K562 (cell line): ENCODE measurements at regions not wholly inside any gene's neighbourhood (a gene's known extent, or its start where the extent isn't known, plus 50 kb on each side); places are given as distances from the start of the nearest gene placed in this dataset.

Experiments used
- ATAC-seq: fragments of 200-7000 bp; cut with Tn5 transposase; 3 replicates; pipeline ENCODE4 v1.9.1; 2020; ENCODE audit warnings: moderate library complexity
- BruUV-seq: library from RNA; stranded (reverse); fragments of 400-500 nt; replicated peaks from 2 replicates; lab custom pipeline; 2021; lab: Mats Ljungman, UMichigan
- CTCF ChIA-PET: fragments of 300-600 bp; formaldehyde crosslinking; extraction: SDS; loops from one replicate; lab custom pipeline; 2021; ENCODE audit warnings: low intra/inter-chr PET ratio; lab: Yijun Ruan, JAX
- POLR2A ChIA-PET: fragments of 300-600, 350-650 bp; sonication (Branson Sonifier 250); formaldehyde crosslinking; extraction: SDS; loops from one replicate; lab custom pipeline; 2021; ENCODE audit warnings: antibody characterized with exemption, inconsistent platforms; lab: Yijun Ruan, JAX
- DNase-seq, 4 experiments: peaks; one replicate each; pipeline versions ENCODE4 v3.0.0 to v3.0.0-alpha.2; 2011 to 2018; ENCODE audit warnings: low spot score in 3 of 4, mixed read lengths in 3 of 4; ENCODE audit errors: extremely low read depth in 1 of 4
- FAIRE-seq: peaks from 2 replicates; lab custom pipeline; 2011; peaks lifted over from hg19 to GRCh38; lab: Jason Lieb, UNC
- H2AFZ ChIP-seq: 2 replicates; pipeline ENCODE4 v1.6.0; 2011; ENCODE audit warnings: low read depth, low read length, control low read depth, inconsistent platforms
- H3K27ac ChIP-seq: fragments of 200-600 bp; 3 replicates; pipeline ENCODE4 v1.8.0; 2011; ENCODE audit warnings: low read depth, mild to moderate bottlenecking, control low read depth, inconsistent platforms, low read length, moderate library complexity, mixed read lengths; ENCODE audit errors: extremely low read depth
- H3K27me3 ChIP-seq, 2 experiments: fragments of 300-600 bp in 1 of 2; 2 replicates in 1 of 2; 3 replicates in 1 of 2; pipeline versions ENCODE4 v1.6.0 to v1.8.0; 2011; ENCODE audit warnings: inconsistent platforms in 2 of 2, low read length in 2 of 2, mild to moderate bottlenecking in 1 of 2, mixed read lengths in 1 of 2, moderate library complexity in 1 of 2; ENCODE audit not compliant: control insufficient read depth in 2 of 2, insufficient read depth in 2 of 2
- H3K36me3 ChIP-seq: fragments of 300-600 bp; 3 replicates; pipeline ENCODE4 v1.8.0; 2011; ENCODE audit warnings: mild to moderate bottlenecking, low read length, inconsistent platforms; ENCODE audit not compliant: control insufficient read depth, insufficient read depth
- H3K4me1 ChIP-seq, 2 experiments: fragments of 200-600 bp in 1 of 2; replicated peaks in 1 of 2; 2 replicates in 1 of 2; 3 replicates in 1 of 2; pipeline versions ENCODE4 v1.5.1 to v1.8.0; 2011; ENCODE audit warnings: inconsistent platforms in 2 of 2, low read length in 2 of 2, mild to moderate bottlenecking in 1 of 2, mixed read lengths in 1 of 2, moderate library complexity in 1 of 2; ENCODE audit not compliant: control insufficient read depth in 2 of 2, insufficient read depth in 2 of 2
- H3K4me2 ChIP-seq: 2 replicates; pipeline ENCODE4 v1.6.1; 2011; ENCODE audit warnings: low read length, control low read depth, inconsistent platforms, mixed read lengths; ENCODE audit not compliant: insufficient read depth
- H3K4me3 ChIP-seq: fragments of 200-600 bp; sonication (generic), shearing (Covaris generic); 2 replicates; pipeline ENCODE4 v1.5.1; 2016; ENCODE audit warnings: control low read depth, inconsistent platforms
- H3K79me2 ChIP-seq: fragments of 200-600 bp; 3 replicates; pipeline ENCODE4 v1.8.0; 2011; ENCODE audit warnings: low read length, inconsistent platforms; ENCODE audit not compliant: control insufficient read depth, insufficient read depth
- H3K9ac ChIP-seq, 2 experiments: 2 replicates each; pipeline versions ENCODE4 v1.6.0 to v1.6.1; 2011; ENCODE audit warnings: low read depth in 2 of 2, low read length in 2 of 2, control low read depth in 1 of 2, inconsistent platforms in 1 of 2, mild to moderate bottlenecking in 1 of 2, mixed read lengths in 1 of 2; ENCODE audit not compliant: insufficient read depth in 1 of 2
- H3K9me1 ChIP-seq: one replicate; pipeline ENCODE4 v1.6.0; 2011; ENCODE audit warnings: inconsistent platforms, mild to moderate bottlenecking, low read length, moderate library complexity; ENCODE audit not compliant: control insufficient read depth, insufficient read depth
- H3K9me3 ChIP-seq: replicated peaks from 2 replicates; pipeline ENCODE4 v1.5.1; 2011; ENCODE audit warnings: low read depth, low read length, inconsistent platforms; ENCODE audit not compliant: control insufficient read depth, insufficient read depth
- H4K20me1 ChIP-seq: replicated peaks from 2 replicates; pipeline ENCODE4 v1.6.1; 2011; ENCODE audit warnings: low read length, inconsistent platforms, mixed read lengths; ENCODE audit not compliant: control insufficient read depth, insufficient read depth
- C11orf30 ChIP-seq: fragments of 450-650 bp; IDR thresholded peaks from 2 replicates; pipeline ENCODE4 v1.6.1; 2016; ENCODE audit warnings: low read depth, mild to moderate bottlenecking
- DPF2 ChIP-seq: fragments of 450-650 bp; IDR thresholded peaks from 2 replicates; pipeline ENCODE4 v1.6.1; 2016
- FOXA1 ChIP-seq: fragments of 450-650 bp; IDR thresholded peaks from 2 replicates; pipeline ENCODE4 v1.6.1; 2016; ENCODE audit warnings: mild to moderate bottlenecking, borderline replicate concordance
- GABPB1 ChIP-seq: sonication (generic); formaldehyde crosslinking; IDR thresholded peaks from 2 replicates; pipeline ENCODE4 v1.8.0; 2022; ENCODE audit warnings: mild to moderate bottlenecking, missing genetic modification reagents
- GATAD2A ChIP-seq: fragments of 450-650 bp; IDR thresholded peaks from 2 replicates; pipeline ENCODE4 v1.6.1; 2017
- NCOA4 ChIP-seq: fragments of 450-650 bp; IDR thresholded peaks from 2 replicates; pipeline ENCODE4 v1.6.1; 2018; ENCODE audit warnings: mild to moderate bottlenecking; ENCODE audit not compliant: partially characterized antibody
- RB1 ChIP-seq: fragments of 450-650 bp; IDR thresholded peaks from 2 replicates; pipeline ENCODE4 v1.6.1; 2017; ENCODE audit warnings: low read depth, mild to moderate bottlenecking
- RBM14 ChIP-seq: fragments of 200-400 bp; formaldehyde crosslinking; IDR thresholded peaks from 2 replicates; pipeline ENCODE4 v1.6.1; 2018; ENCODE audit warnings: low read depth, mild to moderate bottlenecking, low read length, moderate library complexity, borderline replicate concordance; ENCODE audit not compliant: insufficient read depth
- SAP30 ChIP-seq: fragments of 200-600 bp; sonication (generic); IDR thresholded peaks from 2 replicates; pipeline ENCODE4 v1.6.1; 2012; ENCODE audit warnings: borderline replicate concordance, low read depth, mild to moderate bottlenecking, moderate library complexity, low read length, control low read depth, inconsistent platforms; ENCODE audit not compliant: insufficient read depth, poor library complexity, severe bottlenecking
- ZNF134 ChIP-seq: fragments of 250-450 bp; sonication (Bioruptor Pico); conservative IDR thresholded peaks from 2 replicates; pipeline ENCODE4 v1.4.0; 2020
- ZNF384 ChIP-seq: IDR thresholded peaks from 2 replicates; pipeline ENCODE4 v1.6.1; 2012; ENCODE audit warnings: low read depth, low read length, improper control_type of control experiment
- ZNF695 ChIP-seq: fragments of 450-650 bp; formaldehyde crosslinking; IDR thresholded peaks from 2 replicates; pipeline ENCODE4 v1.4.0; 2020; ENCODE audit warnings: mild to moderate bottlenecking, moderate library complexity
- WGBS: fragments of 100-300 bp; shearing (Covaris generic); methylation state at CpG from one replicate; pipeline ENCODE4 v1.1.6; 2016; ENCODE audit warnings: low coverage, mixed read lengths; ENCODE audit not compliant: insufficient coverage; ENCODE audit errors: missing lambda C conversion rate; 5-methylcytosine and 5-hydroxymethylcytosine counted together
- in situ Hi-C: fragments of 300-500 bp; cut with MboI; formaldehyde crosslinking; loops from 4 replicates; pipeline ENCODE4 v1.15.0; 2018; ENCODE audit warnings: inconsistent platforms, mixed read lengths
- intact Hi-C: fragments of 100-400 bp; cut with micrococcal nuclease; formaldehyde crosslinking; loops from 2 replicates; pipeline ENCODE4 v1.14.2; 2022
- TF ChIP-seq, protein P1 (sequence below): fragments of 250-450 bp; sonication (Bioruptor Pico); IDR thresholded peaks from 2 replicates; pipeline ENCODE4 v1.6.1; 2021; ENCODE audit warnings: mild to moderate bottlenecking
- TF ChIP-seq, protein P2 (sequence below): IDR thresholded peaks from 3 replicates; pipeline ENCODE4 v1.6.1; 2011; ENCODE audit warnings: borderline replicate concordance, mild to moderate bottlenecking, moderate library complexity; ENCODE audit not compliant: insufficient read length; ENCODE audit errors: extremely low read depth
- TF ChIP-seq, protein P3 (sequence below): fragments of 250-450 bp; sonication (Bioruptor Pico); IDR thresholded peaks from 2 replicates; pipeline ENCODE4 v1.5.0; 2020; ENCODE audit warnings: mild to moderate bottlenecking, borderline replicate concordance

DNA sequence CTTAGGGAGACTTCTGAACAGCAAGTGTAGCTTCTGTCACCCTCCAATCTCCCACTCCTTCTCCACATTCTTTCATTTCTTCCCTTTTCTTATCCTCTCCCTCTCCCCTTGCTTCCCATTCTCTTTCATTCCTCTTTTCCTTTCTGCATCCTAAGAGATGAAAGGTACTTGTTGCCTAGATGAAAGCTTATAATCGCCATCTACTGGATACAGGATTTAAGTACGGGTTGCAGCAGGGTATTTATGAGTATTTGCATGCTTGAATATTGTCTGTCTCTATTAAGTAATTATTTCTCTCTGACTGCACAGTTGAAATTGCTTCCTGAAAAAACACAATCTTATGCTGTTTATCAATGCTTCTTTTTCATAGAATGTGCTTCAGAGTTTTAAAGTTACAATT is 174.0 kb upstream of the TENT5D start:
- Histone ChIP-seq H3K9me3 (no peaks in the 10 kb centered on the region), H3K4me2 (no peak overlapping the region), H3K9me1 (no peaks in the 10 kb centered on the region), H2AFZ (no peak overlapping the region), H3K4me1 (no peaks in the 10 kb centered on the region), H3K36me3 (no peaks in the 10 kb centered on the region), H3K27ac (no peak overlapping the region), H3K79me2 (no peaks in the 10 kb centered on the region), H3K4me3 (no peak overlapping the region), H4K20me1 (no peaks in the 10 kb centered on the region), H3K9ac (no peak overlapping the region), H3K27me3 (no peaks in the 10 kb centered on the region)
- 10% methylated on average over 2 of the region's 2 CpGs for WGBS
- TF ChIP-seq FOXA1, result no peak
- no peak for TF ChIP-seq ZNF384
- TF ChIP-seq, protein P1, sequence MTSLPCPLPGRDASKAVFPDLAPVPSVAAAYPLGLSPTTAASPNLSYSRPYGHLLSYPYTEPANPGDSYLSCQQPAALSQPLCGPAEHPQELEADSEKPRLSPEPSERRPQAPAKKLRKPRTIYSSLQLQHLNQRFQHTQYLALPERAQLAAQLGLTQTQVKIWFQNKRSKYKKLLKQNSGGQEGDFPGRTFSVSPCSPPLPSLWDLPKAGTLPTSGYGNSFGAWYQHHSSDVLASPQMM (CRISPR knock-in tag), result no peak
- TF ChIP-seq DPF2, result no peak
- TF ChIP-seq, protein P2, sequence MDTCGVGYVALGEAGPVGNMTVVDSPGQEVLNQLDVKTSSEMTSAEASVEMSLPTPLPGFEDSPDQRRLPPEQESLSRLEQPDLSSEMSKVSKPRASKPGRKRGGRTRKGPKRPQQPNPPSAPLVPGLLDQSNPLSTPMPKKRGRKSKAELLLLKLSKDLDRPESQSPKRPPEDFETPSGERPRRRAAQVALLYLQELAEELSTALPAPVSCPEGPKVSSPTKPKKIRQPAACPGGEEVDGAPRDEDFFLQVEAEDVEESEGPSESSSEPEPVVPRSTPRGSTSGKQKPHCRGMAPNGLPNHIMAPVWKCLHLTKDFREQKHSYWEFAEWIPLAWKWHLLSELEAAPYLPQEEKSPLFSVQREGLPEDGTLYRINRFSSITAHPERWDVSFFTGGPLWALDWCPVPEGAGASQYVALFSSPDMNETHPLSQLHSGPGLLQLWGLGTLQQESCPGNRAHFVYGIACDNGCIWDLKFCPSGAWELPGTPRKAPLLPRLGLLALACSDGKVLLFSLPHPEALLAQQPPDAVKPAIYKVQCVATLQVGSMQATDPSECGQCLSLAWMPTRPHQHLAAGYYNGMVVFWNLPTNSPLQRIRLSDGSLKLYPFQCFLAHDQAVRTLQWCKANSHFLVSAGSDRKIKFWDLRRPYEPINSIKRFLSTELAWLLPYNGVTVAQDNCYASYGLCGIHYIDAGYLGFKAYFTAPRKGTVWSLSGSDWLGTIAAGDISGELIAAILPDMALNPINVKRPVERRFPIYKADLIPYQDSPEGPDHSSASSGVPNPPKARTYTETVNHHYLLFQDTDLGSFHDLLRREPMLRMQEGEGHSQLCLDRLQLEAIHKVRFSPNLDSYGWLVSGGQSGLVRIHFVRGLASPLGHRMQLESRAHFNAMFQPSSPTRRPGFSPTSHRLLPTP, result no peak
- no peak for TF ChIP-seq C11orf30
- TF ChIP-seq SAP30, result no peak
- TF ChIP-seq, protein P3, sequence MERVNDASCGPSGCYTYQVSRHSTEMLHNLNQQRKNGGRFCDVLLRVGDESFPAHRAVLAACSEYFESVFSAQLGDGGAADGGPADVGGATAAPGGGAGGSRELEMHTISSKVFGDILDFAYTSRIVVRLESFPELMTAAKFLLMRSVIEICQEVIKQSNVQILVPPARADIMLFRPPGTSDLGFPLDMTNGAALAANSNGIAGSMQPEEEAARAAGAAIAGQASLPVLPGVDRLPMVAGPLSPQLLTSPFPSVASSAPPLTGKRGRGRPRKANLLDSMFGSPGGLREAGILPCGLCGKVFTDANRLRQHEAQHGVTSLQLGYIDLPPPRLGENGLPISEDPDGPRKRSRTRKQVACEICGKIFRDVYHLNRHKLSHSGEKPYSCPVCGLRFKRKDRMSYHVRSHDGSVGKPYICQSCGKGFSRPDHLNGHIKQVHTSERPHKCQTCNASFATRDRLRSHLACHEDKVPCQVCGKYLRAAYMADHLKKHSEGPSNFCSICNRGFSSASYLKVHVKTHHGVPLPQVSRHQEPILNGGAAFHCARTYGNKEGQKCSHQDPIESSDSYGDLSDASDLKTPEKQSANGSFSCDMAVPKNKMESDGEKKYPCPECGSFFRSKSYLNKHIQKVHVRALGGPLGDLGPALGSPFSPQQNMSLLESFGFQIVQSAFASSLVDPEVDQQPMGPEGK (CRISPR knock-in tag), result no peak
- TF ChIP-seq RB1, result no peak
- TF ChIP-seq RBM14, result no peak
- no peak for TF ChIP-seq NCOA4
- no peak for TF ChIP-seq ZNF134 (CRISPR knock-in tag)
- TF ChIP-seq ZNF695, result no peak
- no peak for TF ChIP-seq GABPB1 (CRISPR knock-in tag)
- no peak for TF ChIP-seq GATAD2A
- CTCF ChIA-PET, result no interaction called here
- BruUV-seq, result no TSS peak
- intact Hi-C loops, result no loop called here
- POLR2A ChIA-PET, result interaction anchor here (0.7 kb wide), 1 partner anchor 15 kb away, joined by 4 read pairs; no protein-coding TSS in a partner anchor
- FAIRE-seq (no peak), DNase-seq (no peak), ATAC-seq (no peak)
- in situ Hi-C loops, result no loop called here
